Suprapubic skin (tissue), 4 donors: ENCODE measurements at regions not wholly inside any gene's neighbourhood (a gene's known extent, or its start where the extent isn't known, plus 50 kb on each side); places are given as distances from the start of the nearest gene placed in this dataset.
"Not testable (repeated sequence)": the region's sequence is repeated elsewhere in the genome, so short reads cannot be mapped to it uniquely, and the experiment has no call there.

Experiments
- DNase-seq, 2 donors: peaks; one replicate each; pipeline ENCODE4 v3.0.0-alpha.2; 2019; ENCODE audit warnings: low spot score in 2 of 2
- H3K27ac ChIP-seq: fragments of 200-600 bp; sonication (generic); one replicate; pipeline ENCODE4 v1.5.1; 2019
- H3K27me3 ChIP-seq: fragments of 200-600 bp; sonication (generic); one replicate; pipeline ENCODE4 v1.5.1; 2019
- H3K36me3 ChIP-seq: fragments of 200-600 bp; sonication (generic); one replicate; pipeline ENCODE4 v1.5.1; 2019
- H3K4me1 ChIP-seq: fragments of 200-600 bp; sonication (generic); one replicate; pipeline ENCODE4 v1.5.1; 2019
- H3K4me3 ChIP-seq: fragments of 200-600 bp; sonication (generic); one replicate; pipeline ENCODE4 v1.5.1; 2019; ENCODE audit warnings: mild to moderate bottlenecking
- H3K9me3 ChIP-seq: fragments of 200-600 bp; sonication (generic); one replicate; pipeline ENCODE4 v1.5.1; 2019
- CTCF ChIP-seq, 2 donors: fragments of 200-600 bp in 1 of 2; fragments of 450-650 bp in 1 of 2; sonication (generic) in 1 of 2; IDR thresholded peaks; one replicate each; pipeline ENCODE4 v1.5.1; 2016 to 2019; ENCODE audit warnings: antibody characterized with exemption in 2 of 2, mild to moderate bottlenecking in 1 of 2, moderate library complexity in 1 of 2
- EP300 ChIP-seq: sonication (generic); formaldehyde crosslinking; IDR thresholded peaks from one replicate; pipeline ENCODE4 v1.6.1; 2017; ENCODE audit warnings: antibody characterized with exemption
- POLR2A ChIP-seq, 2 donors: fragments of 450-650 bp; IDR thresholded peaks; one replicate each; pipeline ENCODE4 v1.6.1; 2017; ENCODE audit warnings: antibody characterized with exemption in 2 of 2, mild to moderate bottlenecking in 2 of 2, moderate library complexity in 2 of 2
- POLR2AphosphoS5 ChIP-seq, 3 donors: sonication (generic); formaldehyde crosslinking; IDR thresholded peaks; one replicate each; pipeline ENCODE4 v1.6.1; 2017; ENCODE audit warnings: antibody characterized with exemption in 3 of 3
- WGBS: methylation state at CpG from one replicate; pipeline ENCODE4 v1.1.5; 2018; 5-methylcytosine and 5-hydroxymethylcytosine counted together

GRCh38 chr14:71430678-71431376, 501.4 kb upstream of the RGS6 start:
- 84% methylated on average over 3 of the region's 3 CpGs for WGBS
- no peaks in the 10 kb centered on the region for H3K4me1 ChIP-seq
- DNase-seq = no peak
- no peaks in the 10 kb centered on the region for H3K27me3 ChIP-seq
- H3K27ac ChIP-seq = no peak overlapping the region
- peaks cover 12% of the 10 kb centered on the region for H3K9me3 ChIP-seq
- H3K4me3 ChIP-seq = no peak overlapping the region
- H3K36me3 ChIP-seq = peaks cover 2% of the 10 kb centered on the region
- TF ChIP-seq EP300 = no peak
- no peak for TF ChIP-seq CTCF (IDR thresholded peaks at IDR 0.05)
- TF ChIP-seq POLR2A (IDR thresholded peaks at IDR 0.05) = no peak
- TF ChIP-seq POLR2AphosphoS5 (IDR thresholded peaks at IDR 0.05) = no peak

- H3K4me3 ChIP-seq = no peak overlapping the region
- no peak overlapping the region for H3K27ac ChIP-seq
- 95% methylated on average over 3 of the region's 3 CpGs for WGBS
- DNase-seq = no peak
- no peaks in the 10 kb centered on the region for H3K4me1 ChIP-seq
- no peaks in the 10 kb centered on the region for H3K9me3 ChIP-seq
- no peaks in the 10 kb centered on the region for H3K27me3 ChIP-seq
- no peak for TF ChIP-seq POLR2AphosphoS5 (IDR thresholded peaks at IDR 0.05)
- TF ChIP-seq EP300 = no peak
- TF ChIP-seq CTCF (IDR thresholded peaks at IDR 0.05) = no peak
- no peak for TF ChIP-seq POLR2A (IDR thresholded peaks at IDR 0.05)
- no peaks in the 10 kb centered on the region for H3K36me3 ChIP-seq
Measured at GRCh38 chr14:71432334-71433110, 499.7 kb upstream of the RGS6 start.

- TF ChIP-seq CTCF (IDR thresholded peaks at IDR 0.05) = no peak
- TF ChIP-seq POLR2A (IDR thresholded peaks at IDR 0.05) = no peak
- no peak for TF ChIP-seq EP300
- no peak for TF ChIP-seq POLR2AphosphoS5 (IDR thresholded peaks at IDR 0.05)
- Histone ChIP-seq H3K4me1 (peaks cover 3% of the 10 kb centered on the region), H3K36me3 (no peaks in the 10 kb centered on the region), H3K9me3 (no peaks in the 10 kb centered on the region), H3K27me3 (no peaks in the 10 kb centered on the region), H3K27ac (no peak overlapping the region), H3K4me3 (no peak overlapping the region)
- WGBS = 96% methylated on average over 8 of the region's 8 CpGs
- no peak for DNase-seq
Measured at GRCh38 chr14:71433303-71433702, 498.9 kb upstream of the RGS6 start.

GRCh38 chr14:71435641-71436040, 496.6 kb upstream of the RGS6 start:
- H3K4me3 ChIP-seq, H3K36me3 ChIP-seq, DNase-seq, H3K27ac ChIP-seq, H3K9me3 ChIP-seq, H3K27me3 ChIP-seq: not testable (repeated sequence)
- H3K4me1 ChIP-seq = peaks cover 23% of the 10 kb centered on the region
- WGBS = 98% methylated on average over 2 of the region's 2 CpGs

- H3K27ac ChIP-seq = no peak overlapping the region
- peaks cover 23% of the 10 kb centered on the region for H3K4me1 ChIP-seq
- H3K9me3 ChIP-seq = no peaks in the 10 kb centered on the region
- TF ChIP-seq EP300 (no peak), CTCF (IDR thresholded peaks at IDR 0.05) (no peak), POLR2AphosphoS5 (IDR thresholded peaks at IDR 0.05) (no peak)
- H3K36me3 ChIP-seq = no peaks in the 10 kb centered on the region
- no peak overlapping the region for H3K4me3 ChIP-seq
- no peaks in the 10 kb centered on the region for H3K27me3 ChIP-seq
- 82% methylated on average over 4 of the region's 4 CpGs for WGBS
- DNase-seq = no peak
Measured at GRCh38 chr14:71437870-71438269, 494.4 kb upstream of the RGS6 start.
